GM12878 (cell line): ENCODE measurements at regions not wholly inside any gene's neighbourhood (a gene's known extent, or its start where the extent isn't known, plus 50 kb on each side); places are given as distances from the start of the nearest gene placed in this dataset.

Source experiments
- ATAC-seq: fragments of 200-7000 bp; cut with Tn5 transposase; 3 replicates; pipeline ENCODE4 v1.9.1; 2020; ENCODE audit warnings: mild to moderate bottlenecking, moderate library complexity
- BruUV-seq: library from RNA; stranded (reverse); fragments of 400-500 nt; replicated peaks from 2 replicates; lab custom pipeline; 2021; lab: Mats Ljungman, UMichigan
- CTCF ChIA-PET: fragments of 300-600 bp; sonication (Branson Sonifier 250); formaldehyde crosslinking; extraction: SDS; loops from one replicate; lab custom pipeline; 2021; ENCODE audit warnings: inconsistent platforms; lab: Yijun Ruan, JAX
- POLR2A ChIA-PET: fragments of 350-600 bp; formaldehyde crosslinking; extraction: SDS; loops from one replicate; lab custom pipeline; 2021; ENCODE audit warnings: inconsistent platforms; lab: Charles Lee
- RAD21 ChIA-PET: fragments of 300-600 bp; sonication (Branson Sonifier 250); formaldehyde crosslinking; loops from one replicate; lab custom pipeline; 2023; ENCODE audit warnings: antibody characterized with exemption; ENCODE audit not compliant: unreplicated experiment; lab: Charles Lee
- SMC1A ChIA-PET: fragments of 300-600 bp; sonication (Branson Sonifier 250); formaldehyde crosslinking; loops from one replicate; lab custom pipeline; 2023; ENCODE audit not compliant: unreplicated experiment, uncharacterized antibody; lab: Charles Lee
- DNase-seq: peaks from one replicate; pipeline ENCODE4 v3.0.0-alpha.2; 2011; ENCODE audit warnings: low read depth, low spot score
- FAIRE-seq: peaks from 3 replicates; lab custom pipeline; 2011; peaks lifted over from hg19 to GRCh38; lab: Jason Lieb, UNC
- H2AFZ ChIP-seq: 2 replicates; pipeline ENCODE4 v1.6.0; 2011; ENCODE audit warnings: low read depth, low read length, control low read depth; ENCODE audit not compliant: control insufficient read depth
- H3K27ac ChIP-seq: 2 replicates; pipeline ENCODE4 v1.5.1; 2011; ENCODE audit warnings: control low read depth; ENCODE audit not compliant: control insufficient read depth, insufficient read depth
- H3K27me3 ChIP-seq, 2 experiments: replicated peaks in 1 of 2; 2 replicates each; pipeline versions ENCODE4 v1.6.0 to v1.6.1; 2011; ENCODE audit warnings: low read length in 1 of 2; ENCODE audit not compliant: control insufficient read depth in 2 of 2, insufficient read depth in 2 of 2
- H3K36me3 ChIP-seq, 2 experiments: 2 replicates each; pipeline ENCODE4 v1.5.1; 2011; ENCODE audit warnings: low read length in 1 of 2; ENCODE audit not compliant: control insufficient read depth in 2 of 2, insufficient read depth in 2 of 2
- H3K4me1 ChIP-seq: 2 replicates; pipeline ENCODE4 v1.6.1; 2011; ENCODE audit warnings: mild to moderate bottlenecking, low read length, moderate library complexity, mixed read lengths; ENCODE audit not compliant: control insufficient read depth, insufficient read depth
- H3K4me2 ChIP-seq: 2 replicates; pipeline ENCODE4 v1.6.0; 2011; ENCODE audit warnings: control low read depth; ENCODE audit not compliant: control insufficient read depth, insufficient read depth
- H3K4me3 ChIP-seq: fragments of 200-600 bp; sonication (generic); 2 replicates; pipeline ENCODE4 v1.5.1; 2016
- H3K79me2 ChIP-seq: 2 replicates; pipeline ENCODE4 v1.6.0; 2011; ENCODE audit warnings: low read length; ENCODE audit not compliant: control insufficient read depth, insufficient read depth
- H3K9ac ChIP-seq: 2 replicates; pipeline ENCODE4 v1.8.0; 2011; ENCODE audit warnings: low read length, control low read depth, mixed read lengths; ENCODE audit not compliant: control insufficient read depth, insufficient read depth
- H3K9me3 ChIP-seq: replicated peaks from 3 replicates; pipeline ENCODE4 v1.5.1; 2011; ENCODE audit warnings: mild to moderate bottlenecking, low read length; ENCODE audit not compliant: control insufficient read depth, insufficient read depth
- H4K20me1 ChIP-seq: 2 replicates; pipeline ENCODE4 v1.6.0; 2011; ENCODE audit not compliant: control insufficient read depth, insufficient read depth
- ATF3 ChIP-seq: IDR thresholded peaks from 2 replicates; pipeline ENCODE4 v1.6.1; 2011; ENCODE audit warnings: low read depth, mild to moderate bottlenecking, low read length, moderate library complexity, borderline replicate concordance; ENCODE audit errors: extremely low read depth
- CBFB ChIP-seq: IDR thresholded peaks from 2 replicates; pipeline ENCODE4 v1.6.1; 2016; ENCODE audit warnings: antibody characterized with exemption, low read depth
- GABPA ChIP-seq: IDR thresholded peaks from 2 replicates; pipeline ENCODE4 v1.6.1; 2014; ENCODE audit warnings: antibody characterized with exemption, low read depth, mild to moderate bottlenecking, inconsistent platforms
- GATAD2B ChIP-seq: fragments of 450-650 bp; conservative IDR thresholded peaks from 2 replicates; pipeline ENCODE4 v1.6.1; 2017; ENCODE audit warnings: low read depth, mild to moderate bottlenecking, moderate library complexity
- HDAC2 ChIP-seq: fragments of 200-600 bp; sonication (generic); IDR thresholded peaks from 2 replicates; pipeline ENCODE4 v1.6.1; 2017
- LARP7 ChIP-seq: fragments of 450-650 bp; IDR thresholded peaks from 2 replicates; pipeline ENCODE4 v1.6.1; 2017; ENCODE audit warnings: mild to moderate bottlenecking
- MTA2 ChIP-seq: fragments of 450-650 bp; IDR thresholded peaks from 2 replicates; pipeline ENCODE4 v1.6.1; 2016; ENCODE audit warnings: low read depth, mild to moderate bottlenecking, moderate library complexity
- NFYA ChIP-seq: IDR thresholded peaks from 2 replicates; pipeline ENCODE4 v1.6.1; 2011; ENCODE audit warnings: low read depth, mild to moderate bottlenecking, low read length, improper control_type of control experiment, borderline replicate concordance
- RAD21 ChIP-seq: IDR thresholded peaks from 2 replicates; pipeline ENCODE4 v1.6.1; 2011; ENCODE audit warnings: mild to moderate bottlenecking, low read depth, low read length, moderate library complexity; ENCODE audit not compliant: insufficient read depth
- STAT3 ChIP-seq: IDR thresholded peaks from 2 replicates; pipeline ENCODE4 v1.6.1; 2011; ENCODE audit warnings: low read depth, low read length, improper control_type of control experiment
- ZBTB4 ChIP-seq: fragments of 450-650 bp; formaldehyde crosslinking; IDR thresholded peaks from 2 replicates; pipeline ENCODE4 v1.4.0; 2022; ENCODE audit warnings: mild to moderate bottlenecking, moderate library complexity
- WGBS: methylation state at CpG from one replicate; pipeline ENCODE4 v1.1.6; 2016; ENCODE audit warnings: low lambda C conversion rate; ENCODE audit not compliant: insufficient replicate concordance, insufficient coverage; ENCODE audit errors: missing lambda C conversion rate; 5-methylcytosine and 5-hydroxymethylcytosine counted together
- in situ Hi-C: fragments of 300-500 bp; cut with MboI; formaldehyde crosslinking; loops from 9 replicates; pipeline ENCODE4 v1.14.3; 2018; ENCODE audit warnings: mixed read lengths
- intact Hi-C: fragments of 100-400 bp; cut with micrococcal nuclease; formaldehyde crosslinking; loops from one replicate; pipeline ENCODE4 v1.14.2; 2022; ENCODE audit not compliant: unreplicated experiment
- TF ChIP-seq, protein P1 (sequence below): fragments of 450-650 bp; IDR thresholded peaks from 2 replicates; pipeline ENCODE4 v1.6.1; 2014; ENCODE audit warnings: mild to moderate bottlenecking

DNA sequence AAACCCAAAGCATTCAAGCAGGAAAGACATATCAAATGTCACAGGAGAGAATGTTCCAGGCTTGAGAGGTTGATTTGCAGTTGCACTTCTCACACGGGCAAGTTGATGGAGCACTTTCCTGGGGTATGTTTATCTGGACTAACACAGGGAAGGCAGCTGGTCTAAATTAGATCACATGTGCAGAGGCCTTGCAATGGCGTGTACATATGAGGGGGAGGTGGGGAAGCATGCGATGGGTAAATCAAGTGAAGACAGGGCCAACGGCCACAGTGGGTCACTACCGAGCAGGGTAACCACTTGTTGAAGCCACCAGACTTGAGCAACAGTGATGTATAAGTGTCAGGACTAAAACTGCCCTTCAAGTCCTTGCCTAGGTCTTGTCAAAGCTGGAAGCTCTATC is 156.6 kb upstream of the MAF start:
- H2AFZ ChIP-seq = no peak overlapping the region
- FAIRE-seq (no peak), ATAC-seq (no peak), DNase-seq (no peak)
- H3K79me2 ChIP-seq = no peaks in the 10 kb centered on the region
- WGBS = 45% methylated on average over 5 of the region's 5 CpGs
- H3K4me3 ChIP-seq = no peak overlapping the region
- no peaks in the 10 kb centered on the region for H3K4me1 ChIP-seq
- TF ChIP-seq HDAC2 (no peak), RAD21 (peak; percentile 11; the same call in 1 of the 2 replicates), CBFB (no peak), NFYA (no peak), GABPA (no peak)
- no TSS peak for BruUV-seq
- POLR2A ChIA-PET = no interaction called here
- in situ Hi-C loops (no loop called here), intact Hi-C loops (no loop called here)
- no peak overlapping the region for H3K9ac ChIP-seq
- CTCF ChIA-PET = interaction anchor here (0.7 kb wide), 1 partner anchor 12 kb away, joined by 3 read pairs; no protein-coding TSS in a partner anchor
- RAD21 ChIA-PET = no interaction called here
- no peak overlapping the region for H3K27ac ChIP-seq
- H3K36me3 ChIP-seq = no peaks in the 10 kb centered on the region
- no peaks in the 10 kb centered on the region for H3K27me3 ChIP-seq
- no peaks in the 10 kb centered on the region for H4K20me1 ChIP-seq
- H3K9me3 ChIP-seq = no peaks in the 10 kb centered on the region
- H3K4me2 ChIP-seq = no peak overlapping the region
- SMC1A ChIA-PET = no interaction called here

GRCh38 chr16:79756571-79756970 is 156.0 kb upstream of the MAF start:
- H3K27me3 ChIP-seq = no peaks in the 10 kb centered on the region
- DNase-seq = no peak
- H3K79me2 ChIP-seq = no peaks in the 10 kb centered on the region
- RAD21 ChIA-PET = no interaction called here
- in situ Hi-C loops (no loop called here), intact Hi-C loops (no loop called here)
- no TSS peak for BruUV-seq
- ATAC-seq = no peak
- CTCF ChIA-PET = interaction anchor here (0.7 kb wide), 1 partner anchor 12 kb away, joined by 3 read pairs; no protein-coding TSS in a partner anchor
- no peak for FAIRE-seq
- H3K4me1 ChIP-seq = no peaks in the 10 kb centered on the region
- no peak overlapping the region for H3K4me3 ChIP-seq
- no peak overlapping the region for H3K9ac ChIP-seq
- no peak overlapping the region for H2AFZ ChIP-seq
- H3K36me3 ChIP-seq = no peaks in the 10 kb centered on the region
- no peaks in the 10 kb centered on the region for H4K20me1 ChIP-seq
- H3K27ac ChIP-seq = no peak overlapping the region
- POLR2A ChIA-PET = no interaction called here
- no peaks in the 10 kb centered on the region for H3K9me3 ChIP-seq
- SMC1A ChIA-PET = no interaction called here
- TF ChIP-seq NFYA = no peak
- TF ChIP-seq, protein P1, sequence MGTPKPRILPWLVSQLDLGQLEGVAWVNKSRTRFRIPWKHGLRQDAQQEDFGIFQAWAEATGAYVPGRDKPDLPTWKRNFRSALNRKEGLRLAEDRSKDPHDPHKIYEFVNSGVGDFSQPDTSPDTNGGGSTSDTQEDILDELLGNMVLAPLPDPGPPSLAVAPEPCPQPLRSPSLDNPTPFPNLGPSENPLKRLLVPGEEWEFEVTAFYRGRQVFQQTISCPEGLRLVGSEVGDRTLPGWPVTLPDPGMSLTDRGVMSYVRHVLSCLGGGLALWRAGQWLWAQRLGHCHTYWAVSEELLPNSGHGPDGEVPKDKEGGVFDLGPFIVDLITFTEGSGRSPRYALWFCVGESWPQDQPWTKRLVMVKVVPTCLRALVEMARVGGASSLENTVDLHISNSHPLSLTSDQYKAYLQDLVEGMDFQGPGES = no peak
- TF ChIP-seq ATF3 = no peak
- no peak for TF ChIP-seq ZBTB4 (CRISPR knock-in tag)
- no peak for TF ChIP-seq GATAD2B
- no peak for TF ChIP-seq LARP7
- no peak for TF ChIP-seq MTA2
- TF ChIP-seq STAT3 = no peak
- no peak overlapping the region for H3K4me2 ChIP-seq
- 38% methylated on average over 5 of the region's 5 CpGs for WGBS
